Uterus (tissue), 2 donors: ENCODE measurements at regions not wholly inside any gene's neighbourhood (a gene's known extent, or its start where the extent isn't known, plus 50 kb on each side); places are given as distances from the start of the nearest gene placed in this dataset.

Experiments used
- POLR2A ChIP-seq, 2 donors: fragments of 450-650 bp; IDR thresholded peaks; one replicate each; pipeline ENCODE4 v1.6.1; 2016; ENCODE audit warnings: antibody characterized with exemption in 2 of 2, mild to moderate bottlenecking in 1 of 2, moderate library complexity in 1 of 2
- TF ChIP-seq, protein P1 (sequence below), 4 experiments: fragments of 200-600 bp in 2 of 4; fragments of 450-650 bp in 2 of 4; sonication (generic) in 2 of 4; IDR thresholded peaks; one replicate each; pipeline ENCODE4 v1.5.1; 2016 to 2019; ENCODE audit warnings: antibody characterized with exemption in 4 of 4, mild to moderate bottlenecking in 2 of 4, moderate library complexity in 1 of 4

DNA sequence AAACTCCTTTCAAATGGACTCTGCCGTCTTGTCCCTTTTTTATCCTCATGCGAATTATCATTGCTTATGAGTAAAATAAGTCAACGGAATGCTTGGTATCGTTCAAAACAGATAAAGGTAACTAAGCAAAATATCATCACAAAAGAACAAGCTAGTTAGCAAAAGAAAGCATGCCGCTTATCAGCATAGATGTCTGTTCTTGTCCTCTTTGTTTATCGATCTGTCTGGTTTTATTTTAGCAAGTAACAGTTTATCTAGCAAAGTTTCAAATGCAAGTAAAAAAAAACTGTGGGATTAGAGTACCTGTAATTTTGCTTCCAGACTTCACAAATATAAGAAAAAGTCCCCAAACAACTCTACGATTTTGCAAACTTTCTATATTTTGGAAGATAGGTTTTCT, 561.5 kb downstream of the USP25 start:
- TF ChIP-seq, protein P1, sequence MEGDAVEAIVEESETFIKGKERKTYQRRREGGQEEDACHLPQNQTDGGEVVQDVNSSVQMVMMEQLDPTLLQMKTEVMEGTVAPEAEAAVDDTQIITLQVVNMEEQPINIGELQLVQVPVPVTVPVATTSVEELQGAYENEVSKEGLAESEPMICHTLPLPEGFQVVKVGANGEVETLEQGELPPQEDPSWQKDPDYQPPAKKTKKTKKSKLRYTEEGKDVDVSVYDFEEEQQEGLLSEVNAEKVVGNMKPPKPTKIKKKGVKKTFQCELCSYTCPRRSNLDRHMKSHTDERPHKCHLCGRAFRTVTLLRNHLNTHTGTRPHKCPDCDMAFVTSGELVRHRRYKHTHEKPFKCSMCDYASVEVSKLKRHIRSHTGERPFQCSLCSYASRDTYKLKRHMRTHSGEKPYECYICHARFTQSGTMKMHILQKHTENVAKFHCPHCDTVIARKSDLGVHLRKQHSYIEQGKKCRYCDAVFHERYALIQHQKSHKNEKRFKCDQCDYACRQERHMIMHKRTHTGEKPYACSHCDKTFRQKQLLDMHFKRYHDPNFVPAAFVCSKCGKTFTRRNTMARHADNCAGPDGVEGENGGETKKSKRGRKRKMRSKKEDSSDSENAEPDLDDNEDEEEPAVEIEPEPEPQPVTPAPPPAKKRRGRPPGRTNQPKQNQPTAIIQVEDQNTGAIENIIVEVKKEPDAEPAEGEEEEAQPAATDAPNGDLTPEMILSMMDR (IDR thresholded peaks at IDR 0.05): no peak
- no peak for TF ChIP-seq POLR2A (IDR thresholded peaks at IDR 0.05)
